ENCODE measurements at regions not wholly inside any gene's neighbourhood (a gene's known extent, or its start where the extent isn't known, plus 50 kb on each side); places are given as distances from the start of the nearest gene placed in this dataset.

DNA sequence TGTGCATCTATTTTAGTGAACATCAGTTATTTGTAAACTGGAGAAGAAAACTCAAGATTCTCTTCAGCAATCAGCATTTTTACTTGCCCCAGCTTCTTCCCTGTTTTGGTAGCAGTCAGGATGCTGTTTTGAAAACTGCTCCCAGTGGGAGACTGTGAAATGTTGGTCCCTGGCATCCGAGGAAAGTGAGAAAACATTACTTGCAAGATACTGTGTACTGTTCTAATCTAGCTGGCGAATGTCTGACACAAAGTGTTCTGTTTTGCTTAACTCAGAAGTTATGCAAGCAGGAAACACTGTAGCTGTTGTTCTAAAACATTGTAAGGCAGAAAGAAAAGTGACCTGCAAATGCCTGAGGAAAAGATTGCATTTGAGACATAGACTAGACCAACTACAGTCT is 171.8 kb upstream of the POM121L12 start:
- Histone ChIP-seq H3K9me3 (ENCODE audit: severe bottlenecking) (no peaks in the 10 kb centered on the region), H3K4me1 (ENCODE audit: insufficient read depth, poor library complexity, severe bottlenecking) (no peaks in the 10 kb centered on the region), H3K27me3 (ENCODE audit: insufficient read depth, poor library complexity, severe bottlenecking) (no peaks in the 10 kb centered on the region), H3K4me3 (ENCODE audit: severe bottlenecking) (no peak overlapping the region), H3K27ac (ENCODE audit: poor library complexity, severe bottlenecking) (no peak overlapping the region), H3K36me3 (ENCODE audit: low read depth) (no peaks in the 10 kb centered on the region)
- no peak for TF ChIP-seq CTCF (IDR thresholded peaks at IDR 0.05; ENCODE audit: poor library complexity, severe bottlenecking)
- DNase-seq (ENCODE audit: low spot score) (no peak), ATAC-seq (ENCODE audit: low read depth) (no peak)

- no peaks in the 10 kb centered on the region for H3K36me3 ChIP-seq (ENCODE audit: low read depth)
- no peak overlapping the region for H3K27ac ChIP-seq (ENCODE audit: poor library complexity, severe bottlenecking)
- DNase-seq (ENCODE audit: low spot score), result no peak
- TF ChIP-seq CTCF (IDR thresholded peaks at IDR 0.05; ENCODE audit: poor library complexity, severe bottlenecking), result no peak
- no peaks in the 10 kb centered on the region for H3K27me3 ChIP-seq (ENCODE audit: insufficient read depth, poor library complexity, severe bottlenecking)
- ATAC-seq (ENCODE audit: low read depth), result no peak
- H3K4me1 ChIP-seq (ENCODE audit: insufficient read depth, poor library complexity, severe bottlenecking), result no peaks in the 10 kb centered on the region
- no peak overlapping the region for H3K4me3 ChIP-seq (ENCODE audit: severe bottlenecking)
- H3K9me3 ChIP-seq (ENCODE audit: severe bottlenecking), result no peaks in the 10 kb centered on the region
Observed at GRCh38 chr7:52862321-52862720, 173.1 kb upstream of the POM121L12 start.

GRCh38 chr7:52857367-52857766 is 178.1 kb upstream of the POM121L12 start:
- Histone ChIP-seq H3K9me3 (ENCODE audit: severe bottlenecking) (no peaks in the 10 kb centered on the region), H3K4me3 (ENCODE audit: severe bottlenecking) (no peak overlapping the region), H3K27me3 (ENCODE audit: insufficient read depth, poor library complexity, severe bottlenecking) (no peaks in the 10 kb centered on the region), H3K27ac (ENCODE audit: poor library complexity, severe bottlenecking) (no peak overlapping the region), H3K4me1 (ENCODE audit: insufficient read depth, poor library complexity, severe bottlenecking) (no peaks in the 10 kb centered on the region), H3K36me3 (ENCODE audit: low read depth) (no peaks in the 10 kb centered on the region)
- no peak for DNase-seq (ENCODE audit: low spot score)
- TF ChIP-seq CTCF (IDR thresholded peaks at IDR 0.05; ENCODE audit: poor library complexity, severe bottlenecking), result no peak
- no peak for ATAC-seq (ENCODE audit: low read depth)

DNA sequence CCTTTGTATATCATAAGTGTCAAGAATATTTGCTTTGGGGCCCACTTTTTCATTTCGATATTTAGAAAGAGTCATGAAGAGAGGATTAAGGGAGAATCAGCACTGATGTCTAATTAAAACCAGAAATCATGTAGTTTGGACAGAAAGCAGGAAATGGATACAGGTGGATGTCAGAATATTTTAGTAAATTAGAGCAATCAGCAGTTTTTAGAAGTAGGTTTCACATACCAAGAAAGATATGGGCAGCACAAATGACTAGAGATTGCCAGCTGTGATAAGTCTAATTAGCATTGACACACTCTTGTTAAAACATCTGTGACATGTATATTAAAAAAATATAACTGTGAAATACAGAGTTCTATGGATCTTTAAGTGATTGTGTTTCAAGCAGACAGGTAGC is 180.8 kb upstream of the POM121L12 start:
- no peak for DNase-seq (ENCODE audit: low spot score)
- no peak for ATAC-seq (ENCODE audit: low read depth)
- TF ChIP-seq CTCF (IDR thresholded peaks at IDR 0.05; ENCODE audit: poor library complexity, severe bottlenecking), result no peak

DNA sequence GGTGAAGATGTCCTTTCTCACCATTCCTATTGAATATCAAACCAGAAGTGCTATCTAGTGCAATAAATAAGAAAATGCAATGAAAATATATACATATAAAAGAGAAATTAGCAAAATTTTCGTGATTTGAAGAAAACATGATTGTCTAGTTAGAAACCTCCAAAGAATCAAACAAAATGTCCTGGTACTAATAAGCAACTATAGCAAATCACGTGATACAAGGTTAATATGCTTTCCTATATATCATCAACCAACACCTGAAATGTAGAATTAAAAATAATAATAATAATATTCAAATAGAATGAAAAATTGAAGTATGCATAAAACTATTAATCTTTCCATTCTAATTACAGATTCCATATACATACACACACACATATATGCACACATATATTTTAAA is 183.9 kb upstream of the POM121L12 start:
- H3K27me3 ChIP-seq (ENCODE audit: insufficient read depth, poor library complexity, severe bottlenecking), result no peaks in the 10 kb centered on the region
- H3K9me3 ChIP-seq (ENCODE audit: severe bottlenecking), result no peaks in the 10 kb centered on the region
- H3K4me3 ChIP-seq (ENCODE audit: severe bottlenecking), result no peak overlapping the region
- TF ChIP-seq CTCF (IDR thresholded peaks at IDR 0.05; ENCODE audit: poor library complexity, severe bottlenecking), result no peak
- ATAC-seq (ENCODE audit: low read depth) (no peak), DNase-seq (ENCODE audit: low spot score) (no peak)
- H3K36me3 ChIP-seq (ENCODE audit: low read depth), result no peaks in the 10 kb centered on the region
- no peaks in the 10 kb centered on the region for H3K4me1 ChIP-seq (ENCODE audit: insufficient read depth, poor library complexity, severe bottlenecking)
- no peak overlapping the region for H3K27ac ChIP-seq (ENCODE audit: poor library complexity, severe bottlenecking)

More for the DNA sequence above, 180.8 kb upstream of the POM121L12 start:
- H3K27ac ChIP-seq (ENCODE audit: poor library complexity, severe bottlenecking), result no peak overlapping the region
- no peaks in the 10 kb centered on the region for H3K36me3 ChIP-seq (ENCODE audit: low read depth)
- no peak overlapping the region for H3K4me3 ChIP-seq (ENCODE audit: severe bottlenecking)
- no peaks in the 10 kb centered on the region for H3K27me3 ChIP-seq (ENCODE audit: insufficient read depth, poor library complexity, severe bottlenecking)
- no peaks in the 10 kb centered on the region for H3K9me3 ChIP-seq (ENCODE audit: severe bottlenecking)
- no peaks in the 10 kb centered on the region for H3K4me1 ChIP-seq (ENCODE audit: insufficient read depth, poor library complexity, severe bottlenecking)

Measured in RWPE2 (cell line).